ENCODE measurements at regions not wholly inside any gene's neighbourhood (a gene's known extent, or its start where the extent isn't known, plus 50 kb on each side); places are given as distances from the start of the nearest gene placed in this dataset.

GRCh38 chr1:209241487-209241886, 342.0 kb upstream of the CAMK1G start:
- TF ChIP-seq, protein P1, sequence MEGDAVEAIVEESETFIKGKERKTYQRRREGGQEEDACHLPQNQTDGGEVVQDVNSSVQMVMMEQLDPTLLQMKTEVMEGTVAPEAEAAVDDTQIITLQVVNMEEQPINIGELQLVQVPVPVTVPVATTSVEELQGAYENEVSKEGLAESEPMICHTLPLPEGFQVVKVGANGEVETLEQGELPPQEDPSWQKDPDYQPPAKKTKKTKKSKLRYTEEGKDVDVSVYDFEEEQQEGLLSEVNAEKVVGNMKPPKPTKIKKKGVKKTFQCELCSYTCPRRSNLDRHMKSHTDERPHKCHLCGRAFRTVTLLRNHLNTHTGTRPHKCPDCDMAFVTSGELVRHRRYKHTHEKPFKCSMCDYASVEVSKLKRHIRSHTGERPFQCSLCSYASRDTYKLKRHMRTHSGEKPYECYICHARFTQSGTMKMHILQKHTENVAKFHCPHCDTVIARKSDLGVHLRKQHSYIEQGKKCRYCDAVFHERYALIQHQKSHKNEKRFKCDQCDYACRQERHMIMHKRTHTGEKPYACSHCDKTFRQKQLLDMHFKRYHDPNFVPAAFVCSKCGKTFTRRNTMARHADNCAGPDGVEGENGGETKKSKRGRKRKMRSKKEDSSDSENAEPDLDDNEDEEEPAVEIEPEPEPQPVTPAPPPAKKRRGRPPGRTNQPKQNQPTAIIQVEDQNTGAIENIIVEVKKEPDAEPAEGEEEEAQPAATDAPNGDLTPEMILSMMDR (IDR thresholded peaks at IDR 0.05) = no peak
- no peak for TF ChIP-seq POLR2AphosphoS5 (IDR thresholded peaks at IDR 0.05)
